ENCODE measurements at regions not wholly inside any gene's neighbourhood (a gene's known extent, or its start where the extent isn't known, plus 50 kb on each side); places are given as distances from the start of the nearest gene placed in this dataset.

- TF ChIP-seq CTCF (IDR thresholded peaks at IDR 0.05) (no peak), SP1 (CRISPR knock-in tag; conservative IDR thresholded peaks at IDR 0.05) (no peak), IRF1 (CRISPR knock-in tag; IDR thresholded peaks at IDR 0.05) (no peak), ZNF121 (CRISPR knock-in tag; IDR thresholded peaks at IDR 0.05) (no peak), ATF2 (CRISPR knock-in tag; IDR thresholded peaks at IDR 0.05; ENCODE audit: borderline replicate concordance, low read depth) (no peak), ZNF317 (CRISPR knock-in tag; IDR thresholded peaks at IDR 0.05; ENCODE audit: borderline replicate concordance, low read depth) (no peak), ESRRA (CRISPR knock-in tag; IDR thresholded peaks at IDR 0.05; ENCODE audit: borderline replicate concordance) (no peak), TP53 (CRISPR knock-in tag; IDR thresholded peaks at IDR 0.05) (no peak), ARID4B (CRISPR knock-in tag; IDR thresholded peaks at IDR 0.05; ENCODE audit: borderline replicate concordance) (no peak), NR1H2 (CRISPR knock-in tag; IDR thresholded peaks at IDR 0.05) (no peak)
Observed at GRCh38 chr14:89085231-89085731, 260.8 kb downstream of the TTC8 start.
